Activated CD8-positive, alpha-beta memory T cell treated with anti-CD3 and anti-CD28 coated beads, Interleukin-2, amount 10 ng/mL, durations not matched to agents 7 days and 5 days (primary cell): ENCODE measurements at regions not wholly inside any gene's neighbourhood (a gene's known extent, or its start where the extent isn't known, plus 50 kb on each side); places are given as distances from the start of the nearest gene placed in this dataset.
A peak's percentile ranks its signal among the peaks of the same experiment; 100 is the strongest.

Source experiments
- ATAC-seq: fragments of 150-1000 bp; cut with Tn5 transposase; one replicate; pipeline ENCODE4 v1.10.0; 2021; ENCODE audit warnings: moderate library complexity
- CTCF ChIA-PET: fragments of 350-600 bp; sonication (Branson Sonifier 250); formaldehyde crosslinking; loops from one replicate; lab custom pipeline; 2021; ENCODE audit warnings: antibody characterized with exemption; lab: Charles Lee
- DNase-seq: peaks from one replicate; pipeline ENCODE4 v3.0.0-alpha.2; 2020
- H3K27ac Mint-ChIP-seq: one replicate; pipeline ENCODE4 v1.8.0; 2021; ENCODE audit warnings: mild to moderate bottlenecking, mixed read lengths
- H3K27me3 Mint-ChIP-seq: one replicate; pipeline ENCODE4 v1.8.0; 2021; ENCODE audit warnings: mixed read lengths
- H3K36me3 Mint-ChIP-seq: one replicate; pipeline ENCODE4 v1.8.0; 2021; ENCODE audit warnings: mild to moderate bottlenecking, mixed read lengths
- H3K4me1 Mint-ChIP-seq: one replicate; pipeline ENCODE4 v1.8.0; 2021; ENCODE audit warnings: mixed read lengths
- H3K4me3 Mint-ChIP-seq: one replicate; pipeline ENCODE4 v1.8.0; 2021; ENCODE audit warnings: mild to moderate bottlenecking, moderate library complexity, mixed read lengths
- H3K9me3 Mint-ChIP-seq: one replicate; pipeline ENCODE4 v1.8.0; 2022; ENCODE audit warnings: low read depth, mixed read lengths

DNA sequence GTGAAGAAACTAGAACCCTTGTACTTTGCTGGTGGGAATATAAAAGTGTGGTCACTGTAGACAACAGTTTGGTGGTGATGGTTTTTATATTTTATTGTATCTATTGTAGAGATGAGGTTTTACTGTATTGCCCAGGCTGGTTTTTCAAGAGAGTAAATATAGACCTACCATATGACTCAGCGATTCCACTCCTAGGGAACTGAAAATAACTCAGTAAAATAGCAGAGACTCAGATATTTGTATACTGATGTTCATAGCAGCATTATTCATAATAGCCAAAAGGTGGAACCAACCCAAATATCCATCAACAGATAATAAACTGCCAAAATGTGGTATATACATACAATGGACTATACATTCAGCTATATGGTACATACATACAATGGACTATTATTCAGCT, 68.8 kb upstream of the IL12A start:
- no peak for ATAC-seq
- H3K27me3 Mint-ChIP-seq: peaks cover 18% of the 10 kb centered on the region
- no peaks in the 10 kb centered on the region for H3K4me1 Mint-ChIP-seq
- H3K36me3 Mint-ChIP-seq: no peaks in the 10 kb centered on the region
- H3K4me3 Mint-ChIP-seq: no peak overlapping the region
- H3K27ac Mint-ChIP-seq: no peak overlapping the region
- CTCF ChIA-PET: no interaction called here
- DNase-seq: no peak
- no peaks in the 10 kb centered on the region for H3K9me3 Mint-ChIP-seq

- Mint-ChIP-seq H3K4me3 (no peak overlapping the region), H3K27me3 (peaks cover 17% of the 10 kb centered on the region), H3K4me1 (no peaks in the 10 kb centered on the region), H3K36me3 (no peaks in the 10 kb centered on the region), H3K27ac (no peak overlapping the region), H3K9me3 (no peaks in the 10 kb centered on the region)
- ATAC-seq (no peak), DNase-seq (no peak)
- CTCF ChIA-PET: interaction anchor here (0.7 kb wide), 1 partner anchor 67 kb away, joined by 3 read pairs; the partner anchor contains the start of gene IL12A
These were observed 66.3 kb upstream of the IL12A start for GRCh38 chr3:159922193-159922840.

DNA sequence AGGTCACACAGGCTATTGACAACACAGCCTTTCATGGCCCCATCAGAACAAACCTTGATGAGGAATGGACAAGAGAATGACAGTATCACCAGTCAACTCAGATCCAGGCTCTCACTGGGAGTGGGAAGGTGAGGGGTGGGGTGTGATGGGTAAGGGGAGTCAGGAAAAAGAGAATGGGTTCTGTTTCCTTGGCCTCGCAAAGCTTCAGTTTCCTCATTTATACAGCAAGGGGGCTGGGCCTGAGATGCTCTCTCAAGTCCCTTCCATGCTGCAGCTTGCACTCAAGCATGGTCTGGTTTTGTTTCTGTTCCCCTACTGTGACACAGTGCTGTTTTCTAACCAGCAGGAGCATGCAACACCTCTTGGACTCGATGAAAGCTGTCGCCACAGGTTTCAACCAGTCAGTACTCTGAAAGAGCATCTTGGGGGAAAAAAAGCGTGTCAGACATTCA, 65.7 kb upstream of the IL12A start:
- ATAC-seq (no peak), DNase-seq (no peak)
- Mint-ChIP-seq H3K27ac (no peak overlapping the region), H3K4me1 (no peaks in the 10 kb centered on the region), H3K4me3 (no peak overlapping the region), H3K36me3 (no peaks in the 10 kb centered on the region), H3K9me3 (no peaks in the 10 kb centered on the region), H3K27me3 (peaks cover 13% of the 10 kb centered on the region)
- CTCF ChIA-PET: no interaction called here

DNA sequence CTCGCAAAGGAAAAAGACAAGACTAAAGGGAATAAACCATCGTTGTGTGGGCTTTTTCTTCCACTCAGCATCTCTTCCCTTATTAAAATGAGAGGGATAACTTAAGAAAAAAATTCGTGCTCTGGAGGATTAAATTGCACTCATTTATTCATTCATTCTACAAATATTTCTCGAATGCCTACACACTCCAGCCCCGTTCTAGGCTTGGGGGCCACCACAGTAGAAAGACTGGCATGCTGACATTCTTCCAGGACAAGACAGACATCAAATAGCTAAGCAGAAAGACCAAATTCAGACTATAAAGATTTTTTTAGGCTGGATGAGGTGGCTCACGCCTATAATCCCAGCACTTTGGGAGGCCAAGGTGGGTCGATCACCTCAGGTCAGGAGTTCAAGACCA, 65.3 kb upstream of the IL12A start:
- Mint-ChIP-seq H3K4me3 (no peak overlapping the region), H3K27me3 (peaks cover 13% of the 10 kb centered on the region), H3K9me3 (no peaks in the 10 kb centered on the region), H3K36me3 (no peaks in the 10 kb centered on the region), H3K4me1 (no peaks in the 10 kb centered on the region), H3K27ac (no peak overlapping the region)
- CTCF ChIA-PET: no interaction called here
- ATAC-seq (no peak), DNase-seq (no peak)

- no peak overlapping the region for H3K27ac Mint-ChIP-seq
- no peak for ATAC-seq
- peaks cover 2% of the 10 kb centered on the region for H3K4me1 Mint-ChIP-seq
- CTCF ChIA-PET: no interaction called here
- H3K9me3 Mint-ChIP-seq: no peaks in the 10 kb centered on the region
- H3K27me3 Mint-ChIP-seq: peaks cover 10% of the 10 kb centered on the region
- no peak overlapping the region for H3K4me3 Mint-ChIP-seq
- no peak for DNase-seq
- no peaks in the 10 kb centered on the region for H3K36me3 Mint-ChIP-seq
These were observed 64.7 kb upstream of the IL12A start for GRCh38 chr3:159923956-159924355.

DNA sequence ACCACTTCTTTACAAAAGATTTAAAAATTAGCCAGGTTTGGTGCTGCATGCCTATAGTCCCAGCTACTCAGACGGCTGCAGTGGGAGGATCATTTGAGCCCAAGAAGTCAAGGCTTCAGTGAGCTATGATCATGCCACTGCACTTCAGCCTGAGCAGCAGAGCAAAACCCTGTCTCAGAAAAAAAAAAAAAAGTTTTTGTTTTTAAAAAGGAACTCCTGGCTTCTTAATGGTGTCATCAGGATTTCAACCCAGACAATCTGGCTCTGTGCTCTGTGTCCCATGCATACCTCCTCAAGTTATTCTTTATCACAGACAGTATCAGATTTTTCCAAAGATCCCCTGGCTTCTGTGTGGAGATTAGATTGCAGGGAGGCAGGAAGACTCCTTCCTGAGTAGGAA, 64.2 kb upstream of the IL12A start:
- CTCF ChIA-PET: no interaction called here
- no peaks in the 10 kb centered on the region for H3K36me3 Mint-ChIP-seq

DNA sequence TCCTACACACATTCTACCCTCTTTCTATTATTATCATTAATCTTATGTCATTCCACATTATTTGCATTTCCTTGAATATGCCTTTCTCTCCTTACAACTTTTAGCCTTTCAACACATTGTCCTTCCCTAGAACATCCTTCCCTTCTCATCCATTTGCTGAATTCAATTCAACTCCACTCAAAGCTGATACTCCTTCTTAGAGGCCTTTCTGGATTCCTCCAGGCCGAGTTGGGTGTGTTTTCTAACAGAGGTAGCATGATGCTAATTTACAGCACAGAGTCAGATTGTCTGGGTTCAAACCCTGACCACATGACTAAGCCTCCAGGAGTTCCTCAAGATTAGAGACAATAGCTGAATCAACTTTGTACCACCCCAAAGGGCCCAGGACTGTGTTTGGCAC, 63.4 kb upstream of the IL12A start:
- H3K9me3 Mint-ChIP-seq: no peaks in the 10 kb centered on the region
- no peaks in the 10 kb centered on the region for H3K36me3 Mint-ChIP-seq
- peaks cover 9% of the 10 kb centered on the region for H3K4me1 Mint-ChIP-seq

More for the DNA sequence above, 64.2 kb upstream of the IL12A start:
- DNase-seq (no peak), ATAC-seq (no peak)
- H3K4me1 Mint-ChIP-seq: peaks cover 5% of the 10 kb centered on the region
- H3K27ac Mint-ChIP-seq: no peak overlapping the region
- H3K27me3 Mint-ChIP-seq: peaks cover 8% of the 10 kb centered on the region
- H3K9me3 Mint-ChIP-seq: no peaks in the 10 kb centered on the region
- H3K4me3 Mint-ChIP-seq: no peak overlapping the region

GRCh38 chr3:159926573-159926972, 62.1 kb upstream of the IL12A start:
- peaks cover 9% of the 10 kb centered on the region for H3K4me1 Mint-ChIP-seq
- no peak overlapping the region for H3K4me3 Mint-ChIP-seq
- ATAC-seq (no peak), DNase-seq (no peak)
- peaks cover 2% of the 10 kb centered on the region for H3K27me3 Mint-ChIP-seq
- H3K9me3 Mint-ChIP-seq: no peaks in the 10 kb centered on the region
- no peaks in the 10 kb centered on the region for H3K36me3 Mint-ChIP-seq
- no peak overlapping the region for H3K27ac Mint-ChIP-seq
- CTCF ChIA-PET: no interaction called here

More for the DNA sequence above, 63.4 kb upstream of the IL12A start:
- ATAC-seq (no peak), DNase-seq (no peak)
- Mint-ChIP-seq H3K4me3 (no peak overlapping the region), H3K27me3 (peaks cover under 1% of the 10 kb centered on the region), H3K27ac (no peak overlapping the region)
- CTCF ChIA-PET: no interaction called here

DNA sequence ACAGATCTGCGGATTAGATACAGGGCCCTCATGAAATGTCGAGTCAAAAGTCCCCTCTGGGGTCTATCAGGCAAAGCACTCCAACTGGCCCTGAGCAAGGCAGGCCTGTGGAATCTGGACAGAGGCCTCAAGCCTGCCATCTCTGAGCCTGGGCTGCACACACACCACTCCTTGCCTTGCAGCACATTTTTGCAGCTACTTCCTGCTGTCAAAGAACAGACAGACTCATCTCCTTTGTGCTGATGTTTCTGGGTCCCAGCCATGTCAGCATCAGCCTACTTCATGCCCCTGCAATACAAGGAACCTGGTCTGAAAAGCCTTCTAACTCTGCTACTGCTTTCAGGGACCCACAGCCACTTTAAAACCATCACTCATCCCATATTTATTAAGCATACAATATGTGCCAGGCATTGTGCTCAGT, 60.6 kb upstream of the IL12A start:
- H3K4me1 Mint-ChIP-seq: peaks cover 9% of the 10 kb centered on the region
- peaks cover under 1% of the 10 kb centered on the region for H3K36me3 Mint-ChIP-seq
- H3K4me3 Mint-ChIP-seq: no peak overlapping the region
- peaks cover 2% of the 10 kb centered on the region for H3K27me3 Mint-ChIP-seq
- DNase-seq (no peak), ATAC-seq (no peak)
- no peaks in the 10 kb centered on the region for H3K9me3 Mint-ChIP-seq
- no peak overlapping the region for H3K27ac Mint-ChIP-seq
- CTCF ChIA-PET: no interaction called here

- Mint-ChIP-seq H3K9me3 (no peaks in the 10 kb centered on the region), H3K4me3 (no peak overlapping the region), H3K36me3 (peaks cover 6% of the 10 kb centered on the region), H3K27ac (no peak overlapping the region), H3K4me1 (peaks cover 9% of the 10 kb centered on the region), H3K27me3 (peaks cover 2% of the 10 kb centered on the region)
- CTCF ChIA-PET: interaction anchor here (1.7 kb wide), 1 partner anchor 75 kb away, joined by 6 read pairs; no protein-coding TSS in a partner anchor
- DNase-seq (no peak), ATAC-seq (no peak)
These were observed 60.0 kb upstream of the IL12A start for GRCh38 chr3:159928666-159929065.

DNA sequence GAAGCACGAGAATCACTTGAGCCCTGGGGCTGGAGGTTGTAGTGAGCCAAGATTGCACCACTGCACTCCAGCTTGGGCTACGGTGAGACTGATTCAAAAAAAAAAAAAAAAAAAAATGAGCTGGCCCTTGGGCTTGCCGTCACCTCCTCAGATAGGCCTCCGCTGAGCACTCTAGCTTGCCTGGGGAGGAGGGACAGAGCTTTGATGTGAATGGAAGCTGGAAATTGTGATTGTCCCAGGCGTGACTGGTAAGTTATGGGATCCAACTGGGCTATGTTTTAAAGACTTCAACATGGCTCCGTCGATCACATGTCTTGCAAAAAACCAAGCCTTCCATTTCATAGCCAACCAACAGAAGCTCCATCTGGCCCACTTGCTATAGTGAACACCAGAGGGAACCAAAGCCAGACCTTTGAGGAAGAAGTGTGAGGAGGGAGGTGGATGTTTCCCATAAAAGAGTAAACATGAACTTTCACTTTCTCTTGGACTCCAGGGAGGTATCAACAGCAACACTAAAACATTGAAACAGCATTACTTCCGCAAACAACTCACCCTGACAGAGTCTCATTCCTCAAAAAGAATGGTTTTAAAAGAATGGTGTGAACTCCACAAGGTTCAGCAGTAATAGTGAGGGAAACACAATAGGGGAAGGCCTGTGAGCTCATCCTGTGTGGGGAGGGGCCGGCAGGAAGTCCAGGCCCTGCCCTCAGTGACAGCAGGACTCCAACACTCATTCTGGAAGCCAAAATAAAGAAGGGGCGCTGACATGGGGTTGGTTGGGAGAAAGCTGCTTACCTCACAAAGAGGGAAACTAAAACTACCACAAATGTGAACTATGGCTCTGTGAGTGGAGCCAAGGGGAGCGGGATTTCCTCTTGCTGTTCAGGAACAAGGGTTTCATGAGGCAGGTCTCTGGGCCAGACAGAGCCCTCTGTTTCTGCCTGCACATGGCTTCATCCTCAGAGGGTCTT, 59.2 kb upstream of the IL12A start:
- Mint-ChIP-seq H3K4me1 (peaks cover 9% of the 10 kb centered on the region), H3K9me3 (peaks cover 1% of the 10 kb centered on the region), H3K36me3 (peaks cover 6% of the 10 kb centered on the region), H3K4me3 (no peak overlapping the region), H3K27ac (no peak overlapping the region), H3K27me3 (peaks cover 2% of the 10 kb centered on the region)
- DNase-seq (peak; percentile 42), ATAC-seq (peak; percentile 36)
- CTCF ChIA-PET: interaction anchor here (0.6 to 1.7 kb wide), 3 partner anchors 59 to 77 kb away, joined by 3 to 6 read pairs (median 4); partner anchors contain the start of gene IL12A

- Mint-ChIP-seq H3K27ac (no peak overlapping the region), H3K9me3 (peaks cover 8% of the 10 kb centered on the region), H3K4me1 (peaks cover 6% of the 10 kb centered on the region), H3K4me3 (no peak overlapping the region), H3K36me3 (peaks cover 6% of the 10 kb centered on the region), H3K27me3 (peaks cover 2% of the 10 kb centered on the region)
- DNase-seq: no peak
- no peak for ATAC-seq
- CTCF ChIA-PET: no interaction called here
These were observed 54.4 kb upstream of the IL12A start for GRCh38 chr3:159934216-159934615.

- DNase-seq: no peak
These were observed 52.1 kb upstream of the IL12A start for GRCh38 chr3:159936541-159936940.

More at GRCh38 chr3:159936541-159936940, 52.1 kb upstream of the IL12A start:
- H3K4me1 Mint-ChIP-seq: peaks cover 6% of the 10 kb centered on the region
- H3K36me3 Mint-ChIP-seq: peaks cover 6% of the 10 kb centered on the region
- H3K27me3 Mint-ChIP-seq: peaks cover 3% of the 10 kb centered on the region
- peaks cover 8% of the 10 kb centered on the region for H3K9me3 Mint-ChIP-seq
- no peak overlapping the region for H3K4me3 Mint-ChIP-seq
- no peak for ATAC-seq
- H3K27ac Mint-ChIP-seq: no peak overlapping the region
- CTCF ChIA-PET: no interaction called here
